AG09319 (cell line): ENCODE measurements at regions not wholly inside any gene's neighbourhood (a gene's known extent, or its start where the extent isn't known, plus 50 kb on each side); places are given as distances from the start of the nearest gene placed in this dataset.

Experiments
- DNase-seq: peaks from one replicate; pipeline ENCODE4 v3.0.0-alpha.2; 2010; ENCODE audit warnings: low read depth; ENCODE audit errors: extremely low read depth
- TF ChIP-seq, protein P1 (sequence below): IDR thresholded peaks from 2 replicates; pipeline ENCODE4 v1.5.1; 2011; ENCODE audit warnings: low read depth, mild to moderate bottlenecking, inconsistent platforms, low read length, moderate library complexity

DNA sequence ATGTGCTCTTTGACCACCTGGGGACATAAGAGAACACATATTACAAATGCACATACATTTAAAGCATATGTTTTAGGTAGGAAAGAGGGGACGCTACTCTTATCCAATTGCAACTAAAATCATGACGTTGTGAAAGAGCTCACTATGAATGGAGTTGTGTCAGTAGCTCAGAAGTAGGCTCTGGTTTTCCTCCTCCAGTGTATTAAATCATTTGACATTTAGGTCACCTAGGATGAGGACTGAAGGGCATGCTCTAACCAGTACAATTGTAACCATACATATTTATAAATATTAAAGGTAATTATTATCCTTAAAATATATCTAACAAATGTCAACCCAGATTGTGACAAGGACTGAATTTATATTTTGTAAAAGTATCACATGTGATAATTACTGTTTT, 389.0 kb downstream of the KLF12 start:
- TF ChIP-seq, protein P1, sequence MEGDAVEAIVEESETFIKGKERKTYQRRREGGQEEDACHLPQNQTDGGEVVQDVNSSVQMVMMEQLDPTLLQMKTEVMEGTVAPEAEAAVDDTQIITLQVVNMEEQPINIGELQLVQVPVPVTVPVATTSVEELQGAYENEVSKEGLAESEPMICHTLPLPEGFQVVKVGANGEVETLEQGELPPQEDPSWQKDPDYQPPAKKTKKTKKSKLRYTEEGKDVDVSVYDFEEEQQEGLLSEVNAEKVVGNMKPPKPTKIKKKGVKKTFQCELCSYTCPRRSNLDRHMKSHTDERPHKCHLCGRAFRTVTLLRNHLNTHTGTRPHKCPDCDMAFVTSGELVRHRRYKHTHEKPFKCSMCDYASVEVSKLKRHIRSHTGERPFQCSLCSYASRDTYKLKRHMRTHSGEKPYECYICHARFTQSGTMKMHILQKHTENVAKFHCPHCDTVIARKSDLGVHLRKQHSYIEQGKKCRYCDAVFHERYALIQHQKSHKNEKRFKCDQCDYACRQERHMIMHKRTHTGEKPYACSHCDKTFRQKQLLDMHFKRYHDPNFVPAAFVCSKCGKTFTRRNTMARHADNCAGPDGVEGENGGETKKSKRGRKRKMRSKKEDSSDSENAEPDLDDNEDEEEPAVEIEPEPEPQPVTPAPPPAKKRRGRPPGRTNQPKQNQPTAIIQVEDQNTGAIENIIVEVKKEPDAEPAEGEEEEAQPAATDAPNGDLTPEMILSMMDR: no peak
- no peak for DNase-seq

DNA sequence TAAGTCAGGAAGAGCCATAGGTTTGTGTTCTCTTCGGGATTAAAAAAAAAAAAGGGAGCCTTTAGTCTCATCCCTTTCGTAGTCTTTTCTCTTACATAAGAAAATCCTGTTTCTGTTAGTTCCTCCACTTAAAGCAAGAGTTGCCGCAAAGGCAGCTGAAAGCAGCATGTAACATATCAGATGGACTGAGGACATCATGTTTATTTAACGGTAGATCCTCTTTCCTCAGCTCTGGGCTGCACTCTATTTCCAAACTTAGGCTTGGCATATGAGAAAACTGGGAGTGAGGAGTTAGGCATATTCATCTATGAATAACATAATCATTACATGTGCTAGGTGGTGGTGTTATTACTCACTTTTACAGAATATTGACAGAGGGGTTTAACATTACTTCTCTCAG, 391.2 kb downstream of the KLF12 start:
- TF ChIP-seq, protein P1: no peak
- DNase-seq: no peak

DNA sequence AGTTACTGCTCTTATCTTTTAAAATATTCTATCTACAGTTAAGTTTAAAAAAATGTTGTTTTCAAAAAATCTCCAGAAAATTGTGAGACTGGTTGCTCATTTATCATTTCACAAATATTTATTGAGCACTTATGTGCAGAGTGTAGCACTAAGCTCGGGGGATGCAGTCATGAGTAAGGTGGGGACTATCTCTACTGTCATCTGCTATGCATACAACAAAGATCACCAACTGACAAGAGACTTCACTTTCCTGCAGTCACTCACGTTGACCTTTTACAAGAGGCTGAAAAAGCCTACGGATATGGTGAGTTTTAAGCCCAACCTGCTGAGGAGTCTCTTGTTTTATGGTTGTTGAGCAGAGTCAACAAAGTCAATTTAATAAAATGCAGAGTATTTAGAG, 392.5 kb downstream of the KLF12 start:
- DNase-seq: no peak
- TF ChIP-seq, protein P1: no peak

DNA sequence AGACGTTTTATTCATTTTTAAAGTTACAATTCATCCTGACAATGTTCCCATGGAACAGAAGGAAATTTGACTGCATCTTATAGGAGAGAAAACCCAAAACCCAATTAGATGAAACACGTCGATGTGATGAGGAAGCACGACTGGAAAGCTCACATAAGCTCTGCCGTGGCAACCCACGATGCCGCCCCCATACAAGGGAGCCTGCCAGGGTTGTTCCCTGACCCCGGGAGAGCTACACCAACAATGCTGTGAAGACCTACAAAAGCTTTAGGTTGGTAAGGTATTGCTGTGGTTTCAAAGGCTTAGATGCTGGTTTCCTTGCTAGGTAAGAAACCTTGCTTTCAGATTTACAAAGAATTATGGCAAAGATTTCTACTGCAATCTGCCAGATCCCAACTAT, 393.1 kb downstream of the KLF12 start:
- no peak for DNase-seq

DNA sequence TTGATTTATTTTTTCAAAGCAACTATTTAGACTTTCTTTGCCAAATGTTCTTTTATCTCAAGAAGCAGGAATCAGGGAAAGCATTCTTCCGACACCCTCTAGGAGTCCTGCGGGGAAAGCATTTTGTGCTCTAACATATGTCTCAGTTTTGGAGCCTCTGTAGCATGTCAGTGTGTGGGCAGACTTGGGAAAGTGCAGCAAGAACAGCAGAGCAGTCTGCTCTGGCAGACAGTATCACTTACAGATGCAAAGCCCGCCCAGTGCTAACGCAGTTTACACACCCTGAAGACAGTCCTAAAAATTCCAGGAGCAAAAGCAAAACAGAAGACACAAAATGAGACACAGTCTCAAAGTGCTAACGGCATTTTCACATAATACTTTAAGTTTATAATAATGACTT, 393.5 kb downstream of the KLF12 start:
- TF ChIP-seq, protein P1: no peak
- DNase-seq: no peak

More for the DNA sequence above, 393.1 kb downstream of the KLF12 start:
- TF ChIP-seq, protein P1: no peak

DNA sequence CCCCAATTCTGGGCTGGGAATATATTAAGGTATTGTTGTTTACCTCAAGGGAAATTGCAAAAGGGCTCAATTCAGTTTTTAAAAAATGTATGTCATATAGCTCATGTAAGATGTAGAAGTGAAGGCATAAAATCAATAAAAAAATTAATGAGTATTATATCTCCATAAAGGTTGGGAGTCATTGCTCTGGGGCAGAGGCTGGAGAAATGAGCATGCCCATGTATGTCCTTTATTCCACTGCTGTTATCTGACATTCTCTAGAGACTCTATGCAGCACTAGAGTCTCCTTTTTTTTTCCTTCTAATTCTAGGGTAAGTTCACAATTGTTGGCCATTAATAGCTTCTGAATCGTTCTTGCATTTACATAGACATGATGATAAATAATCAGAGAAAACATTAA, 394.8 kb downstream of the KLF12 start:
- no peak for DNase-seq
- TF ChIP-seq, protein P1: no peak

DNA sequence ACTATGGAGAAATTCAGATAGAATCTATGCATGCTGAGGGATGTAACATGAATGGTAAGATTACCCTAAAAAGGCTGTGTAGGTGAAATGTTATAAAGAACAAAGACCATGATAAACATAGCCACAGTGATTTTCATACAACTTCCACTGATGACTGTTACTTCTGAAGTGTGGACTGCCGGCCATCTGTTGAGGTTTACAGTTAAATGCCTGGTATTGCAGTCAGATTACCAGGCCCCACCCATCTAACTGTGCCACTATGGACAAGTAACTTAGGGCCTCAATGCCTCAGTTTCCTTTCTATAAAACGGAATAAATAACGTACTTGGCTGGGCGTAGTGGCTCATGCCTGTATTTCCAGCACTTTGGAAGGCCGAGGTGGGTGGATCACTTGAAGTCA, 395.6 kb downstream of the KLF12 start:
- TF ChIP-seq, protein P1: no peak
- no peak for DNase-seq
